ENCODE measurements at regions not wholly inside any gene's neighbourhood (a gene's known extent, or its start where the extent isn't known, plus 50 kb on each side); places are given as distances from the start of the nearest gene placed in this dataset.
"Not testable (repeated sequence)": the region's sequence is repeated elsewhere in the genome, so short reads cannot be mapped to it uniquely, and the experiment has no call there.

- TF ChIP-seq EZH2 (IDR thresholded peaks at IDR 0.05; ENCODE audit: insufficient read depth, poor library complexity, severe bottlenecking); EZH2phosphoT487 (IDR thresholded peaks at IDR 0.05; ENCODE audit: insufficient read depth, low read depth): not testable (repeated sequence)
Observed at GRCh38 chr4:67380702-67381405, 164.4 kb downstream of the CENPC start.

Measured in GM23248 (cell line).